Stomach (tissue), 8 donors: ENCODE measurements at regions not wholly inside any gene's neighbourhood (a gene's known extent, or its start where the extent isn't known, plus 50 kb on each side); places are given as distances from the start of the nearest gene placed in this dataset.

Experiments used
- DNase-seq, 2 donors: peaks; one replicate each; pipeline versions ENCODE4 v3.0.0 to v3.0.0-alpha.2; 2013 to 2019
- H3K27ac ChIP-seq, 5 donors: fragments of 200-600 bp in 4 of 5; sonication (generic) in 4 of 5; one replicate each; pipeline ENCODE4 v1.5.1; 2013 to 2019; ENCODE audit warnings: mild to moderate bottlenecking in 1 of 5, moderate library complexity in 1 of 5
- H3K27me3 ChIP-seq, 3 donors: fragments of 200-600 bp; sonication (generic); one replicate each; pipeline ENCODE4 v1.5.1; 2017 to 2019; ENCODE audit warnings: mixed run types in 1 of 3
- H3K36me3 ChIP-seq, 4 donors: fragments of 200-600 bp; sonication (generic); 1 replicate in 3 of 4; 2 replicates in 1 of 4; pipeline ENCODE4 v1.5.1; 2016 to 2019
- H3K4me1 ChIP-seq, 4 donors: fragments of 200-600 bp; sonication (generic); one replicate each; pipeline ENCODE4 v1.5.1; 2016 to 2019
- H3K4me3 ChIP-seq, 4 donors: fragments of 200-600 bp; sonication (generic) in 3 of 4; one replicate each; pipeline ENCODE4 v1.5.1; 2016 to 2019; ENCODE audit warnings: mild to moderate bottlenecking in 1 of 4
- H3K9me3 ChIP-seq, 4 donors: fragments of 200-600 bp; sonication (generic); one replicate each; pipeline ENCODE4 v1.5.1; 2016 to 2019
- EP300 ChIP-seq: sonication (generic); formaldehyde crosslinking; IDR thresholded peaks from one replicate; pipeline ENCODE4 v1.6.1; 2017; ENCODE audit warnings: antibody characterized with exemption
- POLR2A ChIP-seq, 4 donors: fragments of 450-650 bp; IDR thresholded peaks; one replicate each; pipeline ENCODE4 v1.6.1; 2016; ENCODE audit warnings: antibody characterized with exemption in 4 of 4, control low read depth in 2 of 4, mild to moderate bottlenecking in 1 of 4, moderate library complexity in 1 of 4
- POLR2AphosphoS5 ChIP-seq, 3 donors: sonication (generic); formaldehyde crosslinking; IDR thresholded peaks; one replicate each; pipeline ENCODE4 v1.6.1; 2016; ENCODE audit warnings: antibody characterized with exemption in 3 of 3
- WGBS, 5 donors: extraction: QIAGEN DNeasy Blood & Tissue Kit in 3 of 5; methylation state at CpG; one replicate each; pipeline versions ENCODE4 v1.1.5 to v1.1.7; 2013 to 2018; 5-methylcytosine and 5-hydroxymethylcytosine counted together
- intact Hi-C: fragments of 100-400 bp; cut with DNase I; formaldehyde crosslinking; loops from one replicate; pipeline ENCODE4 v1.15.1; 2023; ENCODE audit warnings: low total_unique reads
- TF ChIP-seq, protein P1 (sequence below), 7 experiments: fragments of 450-650 bp in 4 of 7; fragments of 200-600 bp in 3 of 7; sonication (generic) in 3 of 7; IDR thresholded peaks; one replicate each; pipeline ENCODE4 v1.5.1; 2016 to 2019; ENCODE audit warnings: antibody characterized with exemption in 7 of 7, control low read depth in 2 of 7, mild to moderate bottlenecking in 1 of 7
- donor health status: healthy with polysubstance abuse.
- donor health status: Bipolar disorder and iron deficiency.
- donor health status: healthy.

DNA sequence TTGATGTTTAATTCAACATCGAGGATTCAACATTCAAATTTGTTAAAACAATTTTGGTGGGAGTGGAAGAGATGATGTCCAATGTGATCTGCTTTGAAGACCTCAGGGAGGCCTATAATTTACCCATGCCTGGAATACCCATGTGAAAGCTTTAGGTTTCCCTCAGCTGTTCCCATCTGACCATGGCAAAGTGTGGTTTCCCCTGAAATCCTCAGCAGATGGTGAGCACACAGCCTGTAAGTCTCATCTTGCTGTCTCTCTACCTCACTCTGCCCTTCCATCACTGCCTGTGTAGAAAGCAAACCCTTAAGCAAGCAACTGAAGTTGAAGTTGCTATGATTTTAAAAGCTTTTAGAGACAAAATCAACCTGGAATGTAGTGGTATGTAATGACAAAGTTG, 80.1 kb upstream of the ATF3 start:
- intact Hi-C loops: no loop called here
- Histone ChIP-seq H3K4me3 (no peak overlapping the region), H3K9me3 (no peaks in the 10 kb centered on the region), H3K36me3 (no peaks in the 10 kb centered on the region), H3K27me3 (peaks cover 0 to 11% (median 0%) of the 10 kb centered on the region in 3 donors), H3K27ac (no peak overlapping the region), H3K4me1 (peaks cover 0 to 7% (median 0%) of the 10 kb centered on the region in 4 donors)
- TF ChIP-seq POLR2A (IDR thresholded peaks at IDR 0.05): no peak
- TF ChIP-seq, protein P1, sequence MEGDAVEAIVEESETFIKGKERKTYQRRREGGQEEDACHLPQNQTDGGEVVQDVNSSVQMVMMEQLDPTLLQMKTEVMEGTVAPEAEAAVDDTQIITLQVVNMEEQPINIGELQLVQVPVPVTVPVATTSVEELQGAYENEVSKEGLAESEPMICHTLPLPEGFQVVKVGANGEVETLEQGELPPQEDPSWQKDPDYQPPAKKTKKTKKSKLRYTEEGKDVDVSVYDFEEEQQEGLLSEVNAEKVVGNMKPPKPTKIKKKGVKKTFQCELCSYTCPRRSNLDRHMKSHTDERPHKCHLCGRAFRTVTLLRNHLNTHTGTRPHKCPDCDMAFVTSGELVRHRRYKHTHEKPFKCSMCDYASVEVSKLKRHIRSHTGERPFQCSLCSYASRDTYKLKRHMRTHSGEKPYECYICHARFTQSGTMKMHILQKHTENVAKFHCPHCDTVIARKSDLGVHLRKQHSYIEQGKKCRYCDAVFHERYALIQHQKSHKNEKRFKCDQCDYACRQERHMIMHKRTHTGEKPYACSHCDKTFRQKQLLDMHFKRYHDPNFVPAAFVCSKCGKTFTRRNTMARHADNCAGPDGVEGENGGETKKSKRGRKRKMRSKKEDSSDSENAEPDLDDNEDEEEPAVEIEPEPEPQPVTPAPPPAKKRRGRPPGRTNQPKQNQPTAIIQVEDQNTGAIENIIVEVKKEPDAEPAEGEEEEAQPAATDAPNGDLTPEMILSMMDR (IDR thresholded peaks at IDR 0.05): no peak
- no peak for TF ChIP-seq EP300
- no peak for DNase-seq
- WGBS, 5 donors: 81 to 94% (median 91%) methylated on average over 1 of the region's 1 CpG

- no peak for DNase-seq
- Histone ChIP-seq H3K36me3 (no peaks in the 10 kb centered on the region), H3K4me1 (peaks cover 0 to 7% (median 0%) of the 10 kb centered on the region in 4 donors), H3K4me3 (no peak overlapping the region), H3K27me3 (peaks cover 0 to 11% (median 0%) of the 10 kb centered on the region in 3 donors), H3K9me3 (no peaks in the 10 kb centered on the region), H3K27ac (no peak overlapping the region)
- intact Hi-C loops: no loop called here
- 75 to 89% (median 84%) methylated on average over 6 of the region's 6 CpGs for WGBS, 5 donors
- no peak for TF ChIP-seq POLR2A (IDR thresholded peaks at IDR 0.05)
- TF ChIP-seq POLR2AphosphoS5 (IDR thresholded peaks at IDR 0.05): no peak
- TF ChIP-seq, protein P1 (IDR thresholded peaks at IDR 0.05): no peak
- TF ChIP-seq EP300: no peak
Measured at GRCh38 chr1:212529211-212529741, 79.3 kb upstream of the ATF3 start.

DNA sequence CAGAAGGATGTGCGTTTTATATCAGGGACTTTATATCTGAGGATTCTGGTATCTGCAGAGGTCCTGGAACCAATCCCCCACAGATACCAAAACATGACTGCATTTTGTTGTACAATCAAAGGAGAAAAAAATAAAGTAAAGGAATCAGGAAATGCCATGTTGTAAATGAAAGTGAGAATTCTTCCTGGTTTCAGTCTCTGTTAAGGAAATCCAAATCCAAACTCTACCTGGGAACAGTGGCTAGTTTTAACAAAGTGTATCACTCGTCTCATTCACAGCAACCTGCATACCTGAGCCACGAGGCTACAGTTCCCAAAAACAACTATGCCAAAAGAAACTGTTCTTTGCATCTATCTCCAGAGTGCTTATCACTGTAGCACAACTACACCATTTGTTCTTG, 77.3 kb upstream of the ATF3 start:
- Histone ChIP-seq H3K4me1 (peaks cover 0 to 7% (median 0%) of the 10 kb centered on the region in 4 donors), H3K27me3 (peaks cover 0 to 11% (median 0%) of the 10 kb centered on the region in 3 donors), H3K9me3 (no peaks in the 10 kb centered on the region), H3K27ac (no peak overlapping the region), H3K4me3 (no peak overlapping the region), H3K36me3 (no peaks in the 10 kb centered on the region)
- TF ChIP-seq EP300 (no peak), POLR2AphosphoS5 (IDR thresholded peaks at IDR 0.05) (no peak)
- TF ChIP-seq, protein P1 (IDR thresholded peaks at IDR 0.05): no peak
- peak in 1 of 2 donors; percentile 15 for DNase-seq
- intact Hi-C loops: no loop called here
- 29 to 54% (median 39%) methylated on average over 3 of the region's 3 CpGs for WGBS, 5 donors

DNA sequence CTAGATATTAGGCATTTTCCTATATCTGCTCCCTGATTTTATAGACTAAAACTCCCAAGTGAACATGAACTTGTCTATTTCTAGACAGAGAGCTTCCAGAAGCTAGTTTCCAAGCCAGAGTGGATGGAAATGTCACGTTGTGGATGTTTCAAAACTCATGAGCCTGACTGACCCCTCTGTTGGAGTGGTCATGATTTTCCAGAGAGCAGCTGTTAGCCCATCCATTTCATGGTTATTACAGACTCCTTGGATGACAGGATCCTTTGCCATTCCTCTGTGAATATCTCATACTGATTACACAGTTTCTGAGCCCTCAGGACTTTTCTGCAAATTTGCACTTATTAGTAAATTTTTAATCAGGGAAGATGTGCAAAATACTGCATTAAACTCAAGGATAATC, 76.8 kb upstream of the ATF3 start:
- peaks cover 0 to under 1% (median 0%) of the 10 kb centered on the region in 4 donors for H3K9me3 ChIP-seq
- intact Hi-C loops: no loop called here
- no peaks in the 10 kb centered on the region for H3K36me3 ChIP-seq
- TF ChIP-seq, protein P1 (IDR thresholded peaks at IDR 0.05): no peak
- TF ChIP-seq POLR2AphosphoS5 (IDR thresholded peaks at IDR 0.05) (no peak), POLR2A (IDR thresholded peaks at IDR 0.05) (no peak), EP300 (no peak)
- no peak overlapping the region for H3K27ac ChIP-seq
- no peak for DNase-seq
- peaks cover 0 to 7% (median 0%) of the 10 kb centered on the region in 4 donors for H3K4me1 ChIP-seq
- WGBS, 5 donors: 19 to 42% (median 33%) methylated on average over 1 of the region's 1 CpG
- no peak overlapping the region for H3K4me3 ChIP-seq
- H3K27me3 ChIP-seq: peaks cover 0 to 11% (median 0%) of the 10 kb centered on the region in 3 donors
